Liver (tissue), 3 donors: ENCODE measurements at regions not wholly inside any gene's neighbourhood (a gene's known extent, or its start where the extent isn't known, plus 50 kb on each side); places are given as distances from the start of the nearest gene placed in this dataset.

Experiments
- EGR1 ChIP-seq, 2 donors: IDR thresholded peaks; 2 replicates each; pipeline ENCODE4 v1.6.1; 2016 to 2018; ENCODE audit warnings: antibody characterized with exemption in 2 of 2, low read depth in 2 of 2
- FOXA1 ChIP-seq: IDR thresholded peaks from 2 replicates; pipeline ENCODE4 v1.6.1; 2016; ENCODE audit warnings: antibody characterized with exemption
- GABPA ChIP-seq, 2 donors: IDR thresholded peaks in 1 of 2; conservative IDR thresholded peaks in 1 of 2; 2 replicates each; pipeline ENCODE4 v1.6.1; 2016; ENCODE audit warnings: antibody characterized with exemption in 2 of 2, mild to moderate bottlenecking in 1 of 2, moderate library complexity in 1 of 2
- JUND ChIP-seq, 2 donors: IDR thresholded peaks; 2 replicates each; pipeline ENCODE4 v1.6.1; 2016; ENCODE audit warnings: antibody characterized with exemption in 2 of 2
- RAD21 ChIP-seq, 2 donors: IDR thresholded peaks; 2 replicates each; pipeline ENCODE4 v1.6.1; 2016; ENCODE audit warnings: antibody characterized with exemption in 2 of 2, mild to moderate bottlenecking in 2 of 2
- SP1 ChIP-seq: IDR thresholded peaks from 2 replicates; pipeline ENCODE4 v1.6.1; 2018; ENCODE audit warnings: antibody characterized with exemption, mild to moderate bottlenecking
- YY1 ChIP-seq: IDR thresholded peaks from 2 replicates; pipeline ENCODE4 v1.6.1; 2016; ENCODE audit warnings: antibody characterized with exemption, mild to moderate bottlenecking
- TF ChIP-seq, protein P1 (sequence below): fragments of 150-350 bp; IDR thresholded peaks from 2 replicates; pipeline ENCODE4 v1.5.1; 2017; ENCODE audit warnings: improper control_type of control experiment, low read depth, low read length; ENCODE audit not compliant: missing input control
- TF ChIP-seq, protein P2 (sequence below): IDR thresholded peaks from 2 replicates; pipeline ENCODE4 v1.6.1; 2016; ENCODE audit warnings: antibody characterized with exemption
- TF ChIP-seq, protein P3 (sequence below): IDR thresholded peaks from 2 replicates; pipeline ENCODE4 v1.6.1; 2016; ENCODE audit warnings: antibody characterized with exemption
- TF ChIP-seq, protein P4 (sequence below): IDR thresholded peaks from 2 replicates; pipeline ENCODE4 v1.6.1; 2016; ENCODE audit warnings: antibody characterized with exemption, mild to moderate bottlenecking
- donor health status: healthy.
- donor health status: healthy.

DNA sequence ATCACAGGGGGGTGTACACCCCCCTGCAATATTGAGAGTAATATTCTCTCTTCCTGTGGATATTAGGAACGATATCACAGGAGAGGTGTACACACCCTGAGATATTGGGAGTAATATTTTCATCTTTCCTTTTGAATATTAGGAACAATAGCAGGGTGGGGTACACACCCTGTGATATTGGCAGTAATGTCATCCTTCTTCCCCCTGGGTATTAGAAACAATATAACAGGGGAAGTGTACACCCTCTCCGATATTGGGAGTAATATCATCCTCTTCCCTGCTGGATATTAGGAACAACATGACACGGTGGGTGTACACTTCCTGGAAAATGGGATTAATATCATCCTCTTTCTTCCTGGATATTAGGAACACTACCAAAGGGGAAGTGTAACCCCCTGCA lies 57.8 kb upstream of the CEACAM21 start:
- TF ChIP-seq, protein P1, sequence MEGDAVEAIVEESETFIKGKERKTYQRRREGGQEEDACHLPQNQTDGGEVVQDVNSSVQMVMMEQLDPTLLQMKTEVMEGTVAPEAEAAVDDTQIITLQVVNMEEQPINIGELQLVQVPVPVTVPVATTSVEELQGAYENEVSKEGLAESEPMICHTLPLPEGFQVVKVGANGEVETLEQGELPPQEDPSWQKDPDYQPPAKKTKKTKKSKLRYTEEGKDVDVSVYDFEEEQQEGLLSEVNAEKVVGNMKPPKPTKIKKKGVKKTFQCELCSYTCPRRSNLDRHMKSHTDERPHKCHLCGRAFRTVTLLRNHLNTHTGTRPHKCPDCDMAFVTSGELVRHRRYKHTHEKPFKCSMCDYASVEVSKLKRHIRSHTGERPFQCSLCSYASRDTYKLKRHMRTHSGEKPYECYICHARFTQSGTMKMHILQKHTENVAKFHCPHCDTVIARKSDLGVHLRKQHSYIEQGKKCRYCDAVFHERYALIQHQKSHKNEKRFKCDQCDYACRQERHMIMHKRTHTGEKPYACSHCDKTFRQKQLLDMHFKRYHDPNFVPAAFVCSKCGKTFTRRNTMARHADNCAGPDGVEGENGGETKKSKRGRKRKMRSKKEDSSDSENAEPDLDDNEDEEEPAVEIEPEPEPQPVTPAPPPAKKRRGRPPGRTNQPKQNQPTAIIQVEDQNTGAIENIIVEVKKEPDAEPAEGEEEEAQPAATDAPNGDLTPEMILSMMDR, result no peak
- no peak for TF ChIP-seq EGR1 (IDR thresholded peaks at IDR 0.05; ENCODE audit: low read depth in 2 of 2)
- TF ChIP-seq, protein P2, sequence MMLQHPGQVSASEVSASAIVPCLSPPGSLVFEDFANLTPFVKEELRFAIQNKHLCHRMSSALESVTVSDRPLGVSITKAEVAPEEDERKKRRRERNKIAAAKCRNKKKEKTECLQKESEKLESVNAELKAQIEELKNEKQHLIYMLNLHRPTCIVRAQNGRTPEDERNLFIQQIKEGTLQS, result no peak
- TF ChIP-seq SP1, result no peak
- TF ChIP-seq, protein P3, sequence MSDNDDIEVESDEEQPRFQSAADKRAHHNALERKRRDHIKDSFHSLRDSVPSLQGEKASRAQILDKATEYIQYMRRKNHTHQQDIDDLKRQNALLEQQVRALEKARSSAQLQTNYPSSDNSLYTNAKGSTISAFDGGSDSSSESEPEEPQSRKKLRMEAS, result no peak
- no peak for TF ChIP-seq YY1
- no peak for TF ChIP-seq FOXA1
- TF ChIP-seq JUND (IDR thresholded peaks at IDR 0.05), result no peak
- no peak for TF ChIP-seq GABPA (IDR thresholded peaks at IDR 0.05 in 1 of 2, conservative IDR thresholded peaks at IDR 0.05 in 1 of 2)
- TF ChIP-seq, protein P4, sequence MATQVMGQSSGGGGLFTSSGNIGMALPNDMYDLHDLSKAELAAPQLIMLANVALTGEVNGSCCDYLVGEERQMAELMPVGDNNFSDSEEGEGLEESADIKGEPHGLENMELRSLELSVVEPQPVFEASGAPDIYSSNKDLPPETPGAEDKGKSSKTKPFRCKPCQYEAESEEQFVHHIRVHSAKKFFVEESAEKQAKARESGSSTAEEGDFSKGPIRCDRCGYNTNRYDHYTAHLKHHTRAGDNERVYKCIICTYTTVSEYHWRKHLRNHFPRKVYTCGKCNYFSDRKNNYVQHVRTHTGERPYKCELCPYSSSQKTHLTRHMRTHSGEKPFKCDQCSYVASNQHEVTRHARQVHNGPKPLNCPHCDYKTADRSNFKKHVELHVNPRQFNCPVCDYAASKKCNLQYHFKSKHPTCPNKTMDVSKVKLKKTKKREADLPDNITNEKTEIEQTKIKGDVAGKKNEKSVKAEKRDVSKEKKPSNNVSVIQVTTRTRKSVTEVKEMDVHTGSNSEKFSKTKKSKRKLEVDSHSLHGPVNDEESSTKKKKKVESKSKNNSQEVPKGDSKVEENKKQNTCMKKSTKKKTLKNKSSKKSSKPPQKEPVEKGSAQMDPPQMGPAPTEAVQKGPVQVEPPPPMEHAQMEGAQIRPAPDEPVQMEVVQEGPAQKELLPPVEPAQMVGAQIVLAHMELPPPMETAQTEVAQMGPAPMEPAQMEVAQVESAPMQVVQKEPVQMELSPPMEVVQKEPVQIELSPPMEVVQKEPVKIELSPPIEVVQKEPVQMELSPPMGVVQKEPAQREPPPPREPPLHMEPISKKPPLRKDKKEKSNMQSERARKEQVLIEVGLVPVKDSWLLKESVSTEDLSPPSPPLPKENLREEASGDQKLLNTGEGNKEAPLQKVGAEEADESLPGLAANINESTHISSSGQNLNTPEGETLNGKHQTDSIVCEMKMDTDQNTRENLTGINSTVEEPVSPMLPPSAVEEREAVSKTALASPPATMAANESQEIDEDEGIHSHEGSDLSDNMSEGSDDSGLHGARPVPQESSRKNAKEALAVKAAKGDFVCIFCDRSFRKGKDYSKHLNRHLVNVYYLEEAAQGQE, result no peak
- TF ChIP-seq RAD21 (IDR thresholded peaks at IDR 0.05), result no peak
